Ishikawa (cell line): ENCODE measurements at regions not wholly inside any gene's neighbourhood (a gene's known extent, or its start where the extent isn't known, plus 50 kb on each side); places are given as distances from the start of the nearest gene placed in this dataset.

Experiments used
- CEBPB ChIP-seq: IDR thresholded peaks from 2 replicates; pipeline ENCODE4 v1.6.1; 2012
- EP300 ChIP-seq: IDR thresholded peaks from 2 replicates; pipeline ENCODE4 v1.6.1; 2012; ENCODE audit warnings: borderline replicate concordance
- MAX ChIP-seq: IDR thresholded peaks from 2 replicates; pipeline ENCODE4 v1.6.1; 2012
- RAD21 ChIP-seq: IDR thresholded peaks from 2 replicates; pipeline ENCODE4 v1.6.1; 2012; ENCODE audit warnings: low read depth
- REST ChIP-seq: IDR thresholded peaks from 2 replicates; pipeline ENCODE4 v1.6.1; 2012; ENCODE audit warnings: low read depth, mild to moderate bottlenecking
- TAF1 ChIP-seq: IDR thresholded peaks from 2 replicates; pipeline ENCODE4 v1.6.1; 2012; ENCODE audit warnings: low read depth, mild to moderate bottlenecking
- TEAD4 ChIP-seq: IDR thresholded peaks from 2 replicates; pipeline ENCODE4 v1.6.1; 2012
- USF1 ChIP-seq: IDR thresholded peaks from 2 replicates; pipeline ENCODE4 v1.6.1; 2012

- TF ChIP-seq RAD21 (no peak), TAF1 (no peak), EP300 (no peak), TEAD4 (no peak), USF1 (no peak), REST (no peak), MAX (no peak), CEBPB (no peak)
Observed at GRCh38 chr13:111062966-111063365, 52.1 kb upstream of the ARHGEF7 start.
